GM12865 (cell line): ENCODE measurements at regions not wholly inside any gene's neighbourhood (a gene's known extent, or its start where the extent isn't known, plus 50 kb on each side); places are given as distances from the start of the nearest gene placed in this dataset.
A peak's percentile ranks its signal among the peaks of the same experiment; 100 is the strongest.

Source experiments
- DNase-seq: peaks from one replicate; pipeline ENCODE4 v3.0.0; 2010; ENCODE audit warnings: low read depth
- H3K4me3 ChIP-seq: 2 replicates; pipeline ENCODE4 v1.5.1; 2011; ENCODE audit warnings: mild to moderate bottlenecking, low read depth, low read length, control low read depth
- TF ChIP-seq, protein P1 (sequence below): IDR thresholded peaks from 2 replicates; pipeline ENCODE4 v1.5.1; 2011; ENCODE audit warnings: low read length, control low read depth, low read depth, inconsistent platforms; ENCODE audit not compliant: insufficient read depth; ENCODE audit errors: missing control alignments

DNA sequence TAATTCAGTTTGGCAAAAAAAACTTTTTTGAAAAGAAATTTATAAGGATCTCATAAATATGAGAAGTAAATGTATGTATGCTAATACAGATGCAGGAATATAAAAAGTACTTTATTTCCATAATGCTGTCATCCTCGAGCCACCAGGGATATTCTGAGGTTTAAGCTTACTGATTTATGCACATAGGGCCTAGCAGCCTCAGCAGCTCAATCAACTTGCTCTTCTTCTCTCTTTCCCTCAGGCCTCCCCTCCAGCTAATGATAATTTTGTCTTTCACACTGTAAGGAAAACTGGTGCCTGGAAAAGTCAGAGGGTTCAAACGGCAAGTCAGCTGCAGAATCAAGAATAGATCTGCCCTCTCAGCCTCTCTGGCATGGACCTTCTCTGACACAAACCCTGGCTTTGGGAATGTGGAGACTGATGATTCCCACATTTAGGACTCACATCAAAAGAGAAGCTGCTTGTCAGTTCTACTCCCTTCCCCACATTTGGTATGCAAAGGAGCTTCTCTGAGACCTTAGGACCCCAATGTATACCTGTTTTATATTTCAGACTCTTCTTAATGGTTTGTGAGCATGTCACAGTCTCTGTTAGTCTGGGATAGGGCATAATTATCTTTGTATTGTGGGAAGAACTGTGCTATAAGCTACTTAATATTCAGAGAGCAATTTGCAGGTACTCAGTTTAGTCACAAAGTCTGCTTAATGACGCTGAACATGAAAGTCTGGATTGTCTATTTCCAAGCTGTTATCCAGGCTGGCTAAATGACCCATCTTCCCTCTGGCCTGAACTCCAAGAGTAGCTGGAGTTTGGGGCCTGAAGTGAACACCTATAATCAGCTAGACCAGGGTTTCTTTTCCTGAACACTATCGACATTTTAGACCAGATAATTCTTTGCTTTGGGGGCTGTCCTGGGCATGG, 52.1 kb upstream of the DIPK1A start:
- no peak overlapping the region for H3K4me3 ChIP-seq
- DNase-seq: no peak
- TF ChIP-seq, protein P1, sequence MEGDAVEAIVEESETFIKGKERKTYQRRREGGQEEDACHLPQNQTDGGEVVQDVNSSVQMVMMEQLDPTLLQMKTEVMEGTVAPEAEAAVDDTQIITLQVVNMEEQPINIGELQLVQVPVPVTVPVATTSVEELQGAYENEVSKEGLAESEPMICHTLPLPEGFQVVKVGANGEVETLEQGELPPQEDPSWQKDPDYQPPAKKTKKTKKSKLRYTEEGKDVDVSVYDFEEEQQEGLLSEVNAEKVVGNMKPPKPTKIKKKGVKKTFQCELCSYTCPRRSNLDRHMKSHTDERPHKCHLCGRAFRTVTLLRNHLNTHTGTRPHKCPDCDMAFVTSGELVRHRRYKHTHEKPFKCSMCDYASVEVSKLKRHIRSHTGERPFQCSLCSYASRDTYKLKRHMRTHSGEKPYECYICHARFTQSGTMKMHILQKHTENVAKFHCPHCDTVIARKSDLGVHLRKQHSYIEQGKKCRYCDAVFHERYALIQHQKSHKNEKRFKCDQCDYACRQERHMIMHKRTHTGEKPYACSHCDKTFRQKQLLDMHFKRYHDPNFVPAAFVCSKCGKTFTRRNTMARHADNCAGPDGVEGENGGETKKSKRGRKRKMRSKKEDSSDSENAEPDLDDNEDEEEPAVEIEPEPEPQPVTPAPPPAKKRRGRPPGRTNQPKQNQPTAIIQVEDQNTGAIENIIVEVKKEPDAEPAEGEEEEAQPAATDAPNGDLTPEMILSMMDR: no peak

DNA sequence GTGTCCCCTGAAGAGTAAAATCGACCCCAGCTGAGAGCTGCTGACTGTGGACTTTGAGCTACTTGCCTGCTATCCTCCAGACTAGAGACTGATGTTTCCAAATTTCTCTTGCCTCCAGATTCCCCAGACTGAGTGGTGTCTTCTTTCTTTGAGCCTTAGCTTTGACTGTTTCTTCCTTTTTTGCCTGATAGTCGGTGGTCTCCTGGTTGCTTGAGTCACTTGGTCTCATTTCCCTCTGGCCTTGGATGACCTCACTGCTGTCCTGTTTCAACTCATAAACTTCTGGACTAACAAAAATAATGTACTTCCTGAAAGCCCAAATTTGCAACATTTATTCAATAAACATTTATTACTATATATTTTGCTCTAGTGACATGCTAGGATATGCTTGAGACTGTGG, 52.9 kb upstream of the DIPK1A start:
- no peak for DNase-seq
- TF ChIP-seq, protein P1: no peak
- no peak overlapping the region for H3K4me3 ChIP-seq

DNA sequence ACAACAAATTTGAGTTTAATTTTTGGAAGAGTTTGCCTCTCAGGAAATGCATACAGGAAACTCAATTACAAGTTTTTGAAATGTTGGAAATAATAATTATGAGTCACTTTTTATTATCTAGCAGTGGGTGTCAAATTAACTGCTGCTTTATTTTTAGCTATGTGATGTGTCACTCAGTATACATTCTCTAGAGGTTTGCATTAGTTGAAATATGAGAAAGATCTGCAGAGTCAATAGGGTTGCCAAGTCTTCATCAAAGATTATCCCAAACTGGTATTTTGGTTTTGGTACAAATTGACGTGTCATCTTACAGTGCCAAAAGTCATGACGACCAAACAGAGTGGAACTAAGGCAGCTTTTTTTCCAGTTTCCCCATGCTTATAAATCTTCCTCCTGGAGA, 54.3 kb upstream of the DIPK1A start:
- DNase-seq: no peak
- H3K4me3 ChIP-seq: no peak overlapping the region
- TF ChIP-seq, protein P1: no peak

DNA sequence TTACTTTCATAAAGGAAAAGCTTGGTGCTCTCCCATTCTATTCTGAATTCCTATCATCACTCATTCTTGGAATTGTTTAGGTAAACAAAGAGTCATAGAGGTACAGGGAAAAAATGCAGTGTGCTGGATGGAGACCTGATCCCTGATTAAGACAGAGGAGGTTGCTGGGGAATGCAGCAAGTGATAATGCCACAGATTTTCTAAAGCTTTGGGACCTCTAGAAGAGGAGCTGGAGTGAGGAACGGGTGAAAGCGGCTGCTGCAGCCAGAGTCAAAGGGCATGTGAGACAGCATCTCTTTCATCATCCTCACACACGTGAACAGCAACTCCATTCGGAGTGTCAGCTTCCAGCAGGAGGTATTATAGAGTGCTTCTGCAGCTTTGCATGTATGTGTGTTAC, 54.9 kb upstream of the DIPK1A start:
- DNase-seq: no peak
- no peak overlapping the region for H3K4me3 ChIP-seq
- TF ChIP-seq, protein P1: no peak

DNA sequence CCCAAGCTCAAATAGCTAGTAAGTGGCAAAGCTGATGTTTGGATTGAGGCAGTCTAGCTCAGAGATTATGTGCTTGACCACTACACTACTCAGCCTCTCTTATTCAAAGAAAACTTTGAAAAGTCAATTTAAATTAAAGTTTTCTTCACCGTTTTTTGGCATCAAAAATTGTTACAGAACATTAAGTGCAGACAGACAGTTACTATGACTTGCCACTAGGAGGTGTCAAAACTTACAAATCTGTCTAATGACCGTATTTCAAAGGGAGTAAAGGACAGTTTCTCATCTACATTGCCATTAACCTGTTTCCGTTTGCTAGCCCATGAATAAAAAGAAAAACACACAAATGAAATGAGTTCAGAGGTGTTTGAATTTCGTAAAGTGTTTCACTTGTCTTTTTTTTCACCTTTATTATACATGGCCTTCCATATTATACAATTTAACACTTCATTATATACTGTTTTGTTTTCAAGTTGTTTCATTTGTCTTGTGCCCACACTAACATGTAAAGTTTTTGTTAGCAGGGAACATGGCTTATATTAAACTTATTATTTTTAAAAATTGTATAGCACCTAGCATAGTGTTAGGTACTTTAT, 57.4 kb upstream of the MTF2 start:
- no peak overlapping the region for H3K4me3 ChIP-seq
- TF ChIP-seq, protein P1: peak; percentile 65
- peak; percentile 70 for DNase-seq

DNA sequence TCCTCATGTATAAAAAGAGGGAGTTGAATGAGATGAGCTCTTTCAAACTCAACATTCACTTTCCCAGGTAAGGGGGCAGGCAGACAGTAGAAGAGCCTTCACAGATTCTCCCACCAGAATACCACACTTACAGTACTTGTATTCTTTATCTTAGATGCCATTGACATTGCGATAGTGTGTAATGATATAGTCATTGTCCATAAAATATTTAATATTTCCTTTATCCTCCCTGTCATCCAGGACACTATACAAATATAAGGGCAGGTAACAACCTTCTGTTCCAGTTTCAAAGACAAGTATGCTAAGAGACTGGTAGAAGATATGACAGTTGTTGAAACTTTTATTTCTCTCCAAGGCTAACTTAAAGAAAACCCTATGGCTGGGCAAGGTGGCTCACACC, 56.5 kb upstream of the MTF2 start:
- no peak overlapping the region for H3K4me3 ChIP-seq
- TF ChIP-seq, protein P1: no peak
- no peak for DNase-seq
